Muscle layer of duodenum (tissue), 2 donors: ENCODE measurements at regions not wholly inside any gene's neighbourhood (a gene's known extent, or its start where the extent isn't known, plus 50 kb on each side); places are given as distances from the start of the nearest gene placed in this dataset.

Source experiments
- H3K27ac ChIP-seq: one replicate; pipeline ENCODE4 v1.7.0; 2013; ENCODE audit warnings: mild to moderate bottlenecking, low read length
- H3K27me3 ChIP-seq: one replicate; pipeline ENCODE4 v1.7.0; 2013; ENCODE audit warnings: low read depth, mild to moderate bottlenecking, control low read depth, low read length
- H3K36me3 ChIP-seq, 2 donors: one replicate each; pipeline ENCODE4 v1.7.0; 2013; ENCODE audit warnings: low read length in 2 of 2, control low read depth in 1 of 2, mild to moderate bottlenecking in 1 of 2; ENCODE audit not compliant: insufficient read depth in 2 of 2, control insufficient read depth in 1 of 2
- H3K4me1 ChIP-seq, 2 donors: one replicate each; pipeline ENCODE4 v1.7.0; 2013; ENCODE audit warnings: low read length in 2 of 2, mild to moderate bottlenecking in 2 of 2, control low read depth in 1 of 2, moderate library complexity in 1 of 2; ENCODE audit not compliant: insufficient read depth in 2 of 2, control insufficient read depth in 1 of 2
- H3K4me3 ChIP-seq, 2 donors: one replicate each; pipeline ENCODE4 v1.7.0; 2013; ENCODE audit warnings: low read length in 2 of 2, low read depth in 1 of 2, mild to moderate bottlenecking in 1 of 2
- H3K9me3 ChIP-seq, 2 donors: one replicate each; pipeline ENCODE4 v1.7.0; 2013; ENCODE audit warnings: low read length in 2 of 2, control low read depth in 1 of 2, mild to moderate bottlenecking in 1 of 2; ENCODE audit not compliant: control insufficient read depth in 1 of 2
- donor health status: healthy.

GRCh38 chr16:59164461-59164860, 430.3 kb upstream of the GOT2 start:
- Histone ChIP-seq H3K27me3 (no peaks in the 10 kb centered on the region), H3K4me1 (no peaks in the 10 kb centered on the region), H3K4me3 (no peak overlapping the region), H3K27ac (no peak overlapping the region), H3K9me3 (no peaks in the 10 kb centered on the region), H3K36me3 (no peaks in the 10 kb centered on the region)

- no peaks in the 10 kb centered on the region for H3K4me1 ChIP-seq
- H3K4me3 ChIP-seq: no peak overlapping the region
- no peaks in the 10 kb centered on the region for H3K27me3 ChIP-seq
- H3K27ac ChIP-seq: no peak overlapping the region
- no peaks in the 10 kb centered on the region for H3K9me3 ChIP-seq
- no peaks in the 10 kb centered on the region for H3K36me3 ChIP-seq
These were observed 429.4 kb upstream of the GOT2 start for GRCh38 chr16:59163371-59164055.

GRCh38 chr16:59161679-59162078, 427.6 kb upstream of the GOT2 start:
- Histone ChIP-seq H3K4me1 (no peaks in the 10 kb centered on the region), H3K27ac (no peak overlapping the region), H3K9me3 (no peaks in the 10 kb centered on the region), H3K27me3 (no peaks in the 10 kb centered on the region), H3K36me3 (no peaks in the 10 kb centered on the region), H3K4me3 (no peak overlapping the region)

GRCh38 chr16:59154295-59154694, 420.2 kb upstream of the GOT2 start:
- Histone ChIP-seq H3K36me3 (no peaks in the 10 kb centered on the region), H3K4me3 (no peak overlapping the region), H3K4me1 (no peaks in the 10 kb centered on the region), H3K27ac (no peak overlapping the region), H3K9me3 (no peaks in the 10 kb centered on the region), H3K27me3 (no peaks in the 10 kb centered on the region)

GRCh38 chr16:59148769-59149155, 414.6 kb upstream of the GOT2 start:
- Histone ChIP-seq H3K27me3 (no peaks in the 10 kb centered on the region), H3K4me1 (no peaks in the 10 kb centered on the region), H3K9me3 (peaks cover 0 to 3% of the 10 kb centered on the region in 2 donors), H3K27ac (no peak overlapping the region), H3K36me3 (no peaks in the 10 kb centered on the region), H3K4me3 (no peak overlapping the region)

GRCh38 chr16:59148056-59148768, 414.1 kb upstream of the GOT2 start:
- no peak overlapping the region for H3K27ac ChIP-seq
- no peaks in the 10 kb centered on the region for H3K27me3 ChIP-seq
- H3K4me3 ChIP-seq: no peak overlapping the region
- no peaks in the 10 kb centered on the region for H3K4me1 ChIP-seq
- peaks cover 0 to 3% of the 10 kb centered on the region in 2 donors for H3K9me3 ChIP-seq
- no peaks in the 10 kb centered on the region for H3K36me3 ChIP-seq

GRCh38 chr16:59146140-59146539, 412.0 kb upstream of the GOT2 start:
- Histone ChIP-seq H3K4me3 (no peak overlapping the region), H3K4me1 (no peaks in the 10 kb centered on the region), H3K27ac (no peak overlapping the region), H3K27me3 (no peaks in the 10 kb centered on the region), H3K36me3 (no peaks in the 10 kb centered on the region), H3K9me3 (peaks cover 0 to 3% of the 10 kb centered on the region in 2 donors)

GRCh38 chr16:59144841-59145240, 410.7 kb upstream of the GOT2 start:
- Histone ChIP-seq H3K4me3 (no peak overlapping the region), H3K36me3 (no peaks in the 10 kb centered on the region), H3K9me3 (peaks cover 0 to 3% of the 10 kb centered on the region in 2 donors), H3K27me3 (no peaks in the 10 kb centered on the region), H3K27ac (no peak overlapping the region), H3K4me1 (no peaks in the 10 kb centered on the region)

- no peaks in the 10 kb centered on the region for H3K36me3 ChIP-seq
These were observed 410.2 kb upstream of the GOT2 start for GRCh38 chr16:59144326-59144725.

GRCh38 chr16:59126486-59126885, 392.4 kb upstream of the GOT2 start:
- Histone ChIP-seq H3K36me3 (no peaks in the 10 kb centered on the region), H3K4me3 (no peak overlapping the region), H3K27me3 (no peaks in the 10 kb centered on the region), H3K4me1 (no peaks in the 10 kb centered on the region), H3K9me3 (no peaks in the 10 kb centered on the region), H3K27ac (no peak overlapping the region)

More at GRCh38 chr16:59144326-59144725, 410.2 kb upstream of the GOT2 start:
- Histone ChIP-seq H3K27me3 (no peaks in the 10 kb centered on the region), H3K4me3 (no peak overlapping the region), H3K27ac (no peak overlapping the region), H3K4me1 (no peaks in the 10 kb centered on the region), H3K9me3 (peaks cover 2 to 3% of the 10 kb centered on the region in 2 donors)

GRCh38 chr16:59124056-59124455, 389.9 kb upstream of the GOT2 start:
- Histone ChIP-seq H3K36me3 (no peaks in the 10 kb centered on the region), H3K4me1 (no peaks in the 10 kb centered on the region), H3K9me3 (no peaks in the 10 kb centered on the region), H3K27me3 (no peaks in the 10 kb centered on the region), H3K4me3 (no peak overlapping the region), H3K27ac (no peak overlapping the region)
